Smooth muscle cell (in vitro differentiated cells): ENCODE measurements at regions not wholly inside any gene's neighbourhood (a gene's known extent, or its start where the extent isn't known, plus 50 kb on each side); places are given as distances from the start of the nearest gene placed in this dataset.

Experiments
- DNase-seq: peaks from one replicate; lab custom pipeline; 2025; ENCODE audit not compliant: unreplicated experiment; lab: John Stamatoyannopoulos, UW
- H2AFZ ChIP-seq: fragments of 200-600 bp; sonication (generic); 2 replicates; pipeline ENCODE4 v1.6.0; 2016; ENCODE audit warnings: antibody characterized with exemption, low read depth, mild to moderate bottlenecking
- H3F3A ChIP-seq: fragments of 200-600 bp; sonication (generic); 2 replicates; pipeline ENCODE4 v1.6.0; 2017; ENCODE audit warnings: antibody characterized with exemption, low read depth
- H3K27ac ChIP-seq: fragments of 200-600 bp; sonication (generic); 2 replicates; pipeline ENCODE4 v1.5.1; 2016; ENCODE audit warnings: low read depth, mild to moderate bottlenecking
- H3K27me3 ChIP-seq: fragments of 200-600 bp; sonication (generic); 2 replicates; pipeline ENCODE4 v1.6.1; 2016; ENCODE audit warnings: low read depth, mild to moderate bottlenecking
- H3K36me3 ChIP-seq: fragments of 200-600 bp; sonication (generic); 2 replicates; pipeline ENCODE4 v1.5.1; 2016; ENCODE audit warnings: low read depth
- H3K4me1 ChIP-seq: fragments of 200-600 bp; sonication (generic); 2 replicates; pipeline ENCODE4 v1.5.1; 2016; ENCODE audit warnings: low read depth
- H3K4me2 ChIP-seq: fragments of 200-600 bp; sonication (generic); 2 replicates; pipeline ENCODE4 v1.6.0; 2016; ENCODE audit warnings: mild to moderate bottlenecking
- H3K4me3 ChIP-seq: fragments of 200-600 bp; sonication (generic); 2 replicates; pipeline ENCODE4 v1.5.1; 2016; ENCODE audit warnings: mild to moderate bottlenecking
- H3K79me2 ChIP-seq: fragments of 200-600 bp; sonication (generic); 2 replicates; pipeline ENCODE4 v1.6.0; 2016; ENCODE audit warnings: low read depth, mild to moderate bottlenecking
- H3K9ac ChIP-seq: fragments of 200-600 bp; sonication (generic); 2 replicates; pipeline ENCODE4 v1.6.0; 2016; ENCODE audit warnings: low read depth
- H3K9me3 ChIP-seq: fragments of 200-600 bp; sonication (generic); replicated peaks from 2 replicates; pipeline ENCODE4 v1.5.1; 2016; ENCODE audit warnings: low read depth
- H4K20me1 ChIP-seq: fragments of 200-600 bp; sonication (generic); 2 replicates; pipeline ENCODE4 v1.6.0; 2016; ENCODE audit warnings: low read depth
- WGBS: methylation state at CpG from one replicate; pipeline ENCODE4 v1.1.7; 2016; ENCODE audit warnings: low lambda C conversion rate; 5-methylcytosine and 5-hydroxymethylcytosine counted together
- TF ChIP-seq, protein P1 (sequence below): fragments of 200-600 bp; sonication (generic); IDR thresholded peaks from 2 replicates; pipeline ENCODE4 v1.5.1; 2017; ENCODE audit warnings: borderline replicate concordance, mild to moderate bottlenecking, antibody characterized with exemption; ENCODE audit not compliant: insufficient read depth, poor library complexity, severe bottlenecking

DNA sequence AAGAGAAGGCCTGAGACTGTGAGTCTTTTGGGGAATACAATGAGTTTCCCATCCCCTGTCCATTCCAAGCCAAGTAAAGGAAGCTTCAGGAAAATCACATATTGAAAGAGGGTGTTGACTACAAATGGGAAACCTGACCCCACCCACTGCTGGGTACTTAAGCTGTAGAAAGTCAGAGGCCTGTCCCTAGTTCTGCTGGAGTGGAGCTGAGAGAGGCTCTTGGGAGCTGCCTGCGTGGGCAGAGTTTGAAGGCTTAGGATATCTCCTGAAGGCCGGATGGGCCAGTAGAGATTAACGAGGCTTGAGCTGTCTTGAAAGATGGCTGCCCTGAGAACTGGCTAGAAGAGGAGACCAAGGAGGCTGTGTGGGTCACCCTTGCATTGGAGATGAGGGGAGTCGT lies 176.2 kb upstream of the NECTIN1 start:
- Histone ChIP-seq H3K4me2 (no peak overlapping the region), H3K27ac (no peak overlapping the region), H3K36me3 (no peaks in the 10 kb centered on the region), H3K9ac (no peak overlapping the region), H2AFZ (no peak overlapping the region), H3F3A (no peaks in the 10 kb centered on the region), H3K9me3 (no peaks in the 10 kb centered on the region), H3K4me3 (no peak overlapping the region), H3K27me3 (no peaks in the 10 kb centered on the region), H3K79me2 (no peaks in the 10 kb centered on the region), H3K4me1 (peaks cover 7% of the 10 kb centered on the region), H4K20me1 (no peaks in the 10 kb centered on the region)
- DNase-seq: no peak
- TF ChIP-seq, protein P1, sequence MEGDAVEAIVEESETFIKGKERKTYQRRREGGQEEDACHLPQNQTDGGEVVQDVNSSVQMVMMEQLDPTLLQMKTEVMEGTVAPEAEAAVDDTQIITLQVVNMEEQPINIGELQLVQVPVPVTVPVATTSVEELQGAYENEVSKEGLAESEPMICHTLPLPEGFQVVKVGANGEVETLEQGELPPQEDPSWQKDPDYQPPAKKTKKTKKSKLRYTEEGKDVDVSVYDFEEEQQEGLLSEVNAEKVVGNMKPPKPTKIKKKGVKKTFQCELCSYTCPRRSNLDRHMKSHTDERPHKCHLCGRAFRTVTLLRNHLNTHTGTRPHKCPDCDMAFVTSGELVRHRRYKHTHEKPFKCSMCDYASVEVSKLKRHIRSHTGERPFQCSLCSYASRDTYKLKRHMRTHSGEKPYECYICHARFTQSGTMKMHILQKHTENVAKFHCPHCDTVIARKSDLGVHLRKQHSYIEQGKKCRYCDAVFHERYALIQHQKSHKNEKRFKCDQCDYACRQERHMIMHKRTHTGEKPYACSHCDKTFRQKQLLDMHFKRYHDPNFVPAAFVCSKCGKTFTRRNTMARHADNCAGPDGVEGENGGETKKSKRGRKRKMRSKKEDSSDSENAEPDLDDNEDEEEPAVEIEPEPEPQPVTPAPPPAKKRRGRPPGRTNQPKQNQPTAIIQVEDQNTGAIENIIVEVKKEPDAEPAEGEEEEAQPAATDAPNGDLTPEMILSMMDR: no peak
- WGBS: 72% methylated on average over 4 of the region's 4 CpGs

GRCh38 chr11:119904531-119905035 lies 175.6 kb upstream of the NECTIN1 start:
- no peaks in the 10 kb centered on the region for H3K9me3 ChIP-seq
- H3K4me3 ChIP-seq: no peak overlapping the region
- no peak overlapping the region for H3K9ac ChIP-seq
- no peak overlapping the region for H3K4me2 ChIP-seq
- H3K27me3 ChIP-seq: no peaks in the 10 kb centered on the region
- H3K27ac ChIP-seq: no peak overlapping the region
- WGBS: 90% methylated on average over 4 of the region's 4 CpGs
- no peaks in the 10 kb centered on the region for H3K79me2 ChIP-seq
- no peaks in the 10 kb centered on the region for H3F3A ChIP-seq
- peaks cover 7% of the 10 kb centered on the region for H3K4me1 ChIP-seq
- H4K20me1 ChIP-seq: no peaks in the 10 kb centered on the region
- no peak overlapping the region for H2AFZ ChIP-seq
- H3K36me3 ChIP-seq: no peaks in the 10 kb centered on the region
- no peak for DNase-seq
- TF ChIP-seq, protein P1: no peak

DNA sequence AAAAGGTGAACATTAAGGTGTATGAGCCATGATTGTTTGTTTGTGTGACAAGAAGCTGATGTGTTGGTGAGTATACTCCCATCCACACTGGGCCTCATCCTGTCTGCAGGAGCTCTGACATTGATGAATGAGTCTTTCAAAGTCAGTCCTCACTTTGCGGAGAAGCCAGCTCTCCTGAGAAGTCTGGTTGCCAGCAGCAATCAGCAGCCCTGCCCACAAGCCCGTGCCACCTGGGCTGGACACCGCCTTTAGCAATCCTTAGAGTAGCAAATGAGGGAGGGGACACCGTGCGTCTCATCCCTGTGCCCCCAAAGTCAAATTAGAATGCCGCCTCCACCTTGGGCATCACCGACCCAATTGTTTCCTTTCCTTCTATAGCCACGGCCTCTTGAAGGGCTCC lies 174.8 kb upstream of the NECTIN1 start:
- no peak overlapping the region for H3K9ac ChIP-seq
- no peaks in the 10 kb centered on the region for H3F3A ChIP-seq
- H3K9me3 ChIP-seq: no peaks in the 10 kb centered on the region
- no peaks in the 10 kb centered on the region for H3K79me2 ChIP-seq
- H2AFZ ChIP-seq: no peak overlapping the region
- TF ChIP-seq, protein P1: no peak
- H3K27ac ChIP-seq: no peak overlapping the region
- H4K20me1 ChIP-seq: no peaks in the 10 kb centered on the region
- peaks cover 7% of the 10 kb centered on the region for H3K4me1 ChIP-seq
- no peaks in the 10 kb centered on the region for H3K36me3 ChIP-seq
- H3K27me3 ChIP-seq: peaks cover 6% of the 10 kb centered on the region
- H3K4me3 ChIP-seq: no peak overlapping the region
- 91% methylated on average over 8 of the region's 8 CpGs for WGBS
- DNase-seq: no peak
- H3K4me2 ChIP-seq: no peak overlapping the region

- TF ChIP-seq, protein P1: no peak
- Histone ChIP-seq H3K79me2 (no peaks in the 10 kb centered on the region), H3K9me3 (no peaks in the 10 kb centered on the region), H3K4me1 (peaks cover 7% of the 10 kb centered on the region), H4K20me1 (no peaks in the 10 kb centered on the region), H3K36me3 (no peaks in the 10 kb centered on the region), H3K27ac (no peak overlapping the region), H2AFZ (no peak overlapping the region), H3K4me3 (no peak overlapping the region), H3K27me3 (peaks cover 10% of the 10 kb centered on the region), H3K4me2 (no peak overlapping the region), H3F3A (no peaks in the 10 kb centered on the region), H3K9ac (no peak overlapping the region)
- no peak for DNase-seq
- 66% methylated on average over 5 of the region's 5 CpGs for WGBS
These were observed 174.4 kb upstream of the NECTIN1 start for GRCh38 chr11:119903389-119903788.
